Effector memory CD8-positive, alpha-beta T cell (primary cell): ENCODE measurements at regions not wholly inside any gene's neighbourhood (a gene's known extent, or its start where the extent isn't known, plus 50 kb on each side); places are given as distances from the start of the nearest gene placed in this dataset.

Experiments
- ATAC-seq: fragments of 150-1000 bp; cut with Tn5 transposase; replicated peaks from 2 replicates; pipeline ENCODE4 v1.10.0; 2021; ENCODE audit warnings: mild to moderate bottlenecking, moderate library complexity
- DNase-seq, 3 experiments: peaks; one replicate each; pipeline ENCODE4 v3.0.0; 2021
- H3K27ac Mint-ChIP-seq, 2 donors: one replicate each; pipeline ENCODE4 v1.8.0; 2022; ENCODE audit warnings: mild to moderate bottlenecking in 2 of 2, mixed read lengths in 2 of 2, moderate library complexity in 2 of 2
- H3K27me3 Mint-ChIP-seq, 2 donors: one replicate each; pipeline ENCODE4 v1.8.0; 2022; ENCODE audit warnings: mixed read lengths in 2 of 2
- H3K36me3 Mint-ChIP-seq: one replicate; pipeline ENCODE4 v1.8.0; 2022; ENCODE audit warnings: mild to moderate bottlenecking, moderate library complexity, mixed read lengths; ENCODE audit not compliant: insufficient read depth
- H3K4me1 Mint-ChIP-seq, 2 donors: one replicate each; pipeline ENCODE4 v1.8.0; 2022; ENCODE audit warnings: low read depth in 2 of 2, mixed read lengths in 2 of 2
- H3K4me3 Mint-ChIP-seq, 2 donors: one replicate each; pipeline ENCODE4 v1.8.0; 2022; ENCODE audit warnings: mild to moderate bottlenecking in 2 of 2, mixed read lengths in 2 of 2, moderate library complexity in 2 of 2
- H3K9me3 Mint-ChIP-seq, 2 donors: one replicate each; pipeline ENCODE4 v1.8.0; 2022; ENCODE audit warnings: mixed read lengths in 2 of 2

- ATAC-seq (no peak), DNase-seq (no peak)
- peaks cover 8 to 18% of the 10 kb centered on the region in 2 donors for H3K27me3 Mint-ChIP-seq
- H3K4me1 Mint-ChIP-seq: no peaks in the 10 kb centered on the region
- peaks cover 3% of the 10 kb centered on the region for H3K36me3 Mint-ChIP-seq
- H3K27ac Mint-ChIP-seq: no peak overlapping the region
- H3K9me3 Mint-ChIP-seq: peaks cover 0 to 6% of the 10 kb centered on the region in 2 donors
- no peak overlapping the region for H3K4me3 Mint-ChIP-seq
Observed at GRCh38 chr10:28930514-28931495, 253.5 kb downstream of the BAMBI start.

- H3K27me3 Mint-ChIP-seq: peaks cover 8 to 16% of the 10 kb centered on the region in 2 donors
- ATAC-seq (no peak), DNase-seq (no peak)
- H3K36me3 Mint-ChIP-seq: no peaks in the 10 kb centered on the region
- no peak overlapping the region for H3K27ac Mint-ChIP-seq
- H3K4me3 Mint-ChIP-seq: no peak overlapping the region
- H3K4me1 Mint-ChIP-seq: no peaks in the 10 kb centered on the region
- H3K9me3 Mint-ChIP-seq: peaks cover 0 to 2% of the 10 kb centered on the region in 2 donors
Observed at GRCh38 chr10:28935061-28935460, 257.7 kb downstream of the BAMBI start.

DNA sequence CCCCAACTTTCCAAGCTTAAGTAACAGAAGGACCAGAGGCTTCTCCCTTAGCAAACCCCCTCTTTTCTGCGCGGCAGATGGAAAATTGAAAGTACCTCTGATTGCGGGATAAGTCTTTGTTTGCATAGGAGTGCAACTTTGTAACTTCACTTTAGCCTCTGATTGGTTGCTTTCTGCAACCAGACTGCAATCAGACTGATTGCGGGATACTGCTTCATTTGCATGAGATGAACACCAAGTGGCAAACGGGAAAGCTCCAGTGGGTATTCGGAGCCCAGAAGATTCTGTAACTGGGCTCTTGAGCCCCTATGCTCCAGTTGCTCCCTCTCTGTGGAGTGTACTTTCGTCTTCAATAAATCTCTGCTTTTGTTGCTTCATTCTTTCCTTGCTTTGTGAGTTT, 260.6 kb downstream of the BAMBI start:
- no peak overlapping the region for H3K4me3 Mint-ChIP-seq
- ATAC-seq (no peak), DNase-seq (no peak)
- H3K4me1 Mint-ChIP-seq: no peaks in the 10 kb centered on the region
- H3K27me3 Mint-ChIP-seq: peaks cover 8 to 14% of the 10 kb centered on the region in 2 donors
- H3K9me3 Mint-ChIP-seq: peaks cover 0 to 2% of the 10 kb centered on the region in 2 donors
- no peaks in the 10 kb centered on the region for H3K36me3 Mint-ChIP-seq
- no peak overlapping the region for H3K27ac Mint-ChIP-seq

DNA sequence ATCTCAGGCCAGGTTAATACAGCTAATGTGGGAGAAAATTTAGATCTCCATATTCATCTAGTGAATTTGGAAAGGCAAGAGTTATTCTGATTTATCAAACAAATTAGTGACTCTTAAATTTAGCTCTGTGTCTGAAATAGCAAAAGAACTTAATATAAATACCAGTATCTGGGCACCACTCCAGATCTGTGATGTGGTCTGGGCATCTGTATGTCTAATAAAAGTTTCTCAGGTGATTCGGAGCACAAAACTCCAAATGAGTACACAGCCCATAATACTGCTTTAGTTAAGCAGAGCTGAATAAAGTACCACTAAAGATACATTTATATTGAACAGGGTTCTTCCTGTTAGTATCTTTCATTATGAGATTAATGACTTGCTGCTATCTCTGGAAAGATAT, 261.4 kb downstream of the BAMBI start:
- no peaks in the 10 kb centered on the region for H3K36me3 Mint-ChIP-seq
- H3K4me3 Mint-ChIP-seq: no peak overlapping the region
- peaks cover 0 to 2% of the 10 kb centered on the region in 2 donors for H3K9me3 Mint-ChIP-seq
- H3K27me3 Mint-ChIP-seq: peaks cover 3 to 14% of the 10 kb centered on the region in 2 donors
- H3K4me1 Mint-ChIP-seq: no peaks in the 10 kb centered on the region
- ATAC-seq (no peak), DNase-seq (no peak)
- H3K27ac Mint-ChIP-seq: no peak overlapping the region

- Mint-ChIP-seq H3K9me3 (peaks cover 0 to 2% of the 10 kb centered on the region in 2 donors), H3K27me3 (peaks cover 0 to 14% of the 10 kb centered on the region in 2 donors), H3K4me1 (no peaks in the 10 kb centered on the region), H3K27ac (no peak overlapping the region), H3K4me3 (no peak overlapping the region), H3K36me3 (no peaks in the 10 kb centered on the region)
- DNase-seq (no peak), ATAC-seq (no peak)
Observed at GRCh38 chr10:28939281-28940157, 262.2 kb downstream of the BAMBI start.

GRCh38 chr10:28940158-28940888, 263.0 kb downstream of the BAMBI start:
- peaks cover 2 to 6% of the 10 kb centered on the region in 2 donors for H3K9me3 Mint-ChIP-seq
- peaks cover 0 to 11% of the 10 kb centered on the region in 2 donors for H3K27me3 Mint-ChIP-seq
- H3K4me1 Mint-ChIP-seq: no peaks in the 10 kb centered on the region
- DNase-seq: no peak
- ATAC-seq: no peak
- no peak overlapping the region for H3K4me3 Mint-ChIP-seq
- no peaks in the 10 kb centered on the region for H3K36me3 Mint-ChIP-seq
- H3K27ac Mint-ChIP-seq: no peak overlapping the region

DNA sequence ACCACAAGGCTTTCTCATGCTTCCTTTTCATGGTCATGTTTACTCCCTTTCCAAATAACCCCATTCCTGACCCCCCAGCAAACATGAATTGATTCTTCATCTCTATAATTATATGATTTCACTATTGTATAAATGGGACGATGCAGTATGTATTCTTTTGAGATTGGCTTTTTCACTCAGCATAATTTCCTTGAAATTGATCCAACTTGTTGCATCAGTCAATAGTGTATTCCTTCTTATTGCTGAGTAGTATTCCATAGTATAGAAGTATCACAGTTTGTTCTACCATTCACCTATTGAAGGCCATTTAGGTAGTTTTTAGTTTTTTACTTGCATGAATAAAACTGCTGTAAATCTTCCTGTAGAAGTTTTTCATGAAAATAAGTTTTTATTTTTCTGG, 264.7 kb downstream of the BAMBI start:
- ATAC-seq (no peak), DNase-seq (no peak)
- peaks cover 6 to 10% of the 10 kb centered on the region in 2 donors for H3K27me3 Mint-ChIP-seq
- H3K4me3 Mint-ChIP-seq: no peak overlapping the region
- no peaks in the 10 kb centered on the region for H3K4me1 Mint-ChIP-seq
- H3K9me3 Mint-ChIP-seq: peaks cover 2 to 8% of the 10 kb centered on the region in 2 donors
- no peaks in the 10 kb centered on the region for H3K36me3 Mint-ChIP-seq
- H3K27ac Mint-ChIP-seq: no peak overlapping the region

DNA sequence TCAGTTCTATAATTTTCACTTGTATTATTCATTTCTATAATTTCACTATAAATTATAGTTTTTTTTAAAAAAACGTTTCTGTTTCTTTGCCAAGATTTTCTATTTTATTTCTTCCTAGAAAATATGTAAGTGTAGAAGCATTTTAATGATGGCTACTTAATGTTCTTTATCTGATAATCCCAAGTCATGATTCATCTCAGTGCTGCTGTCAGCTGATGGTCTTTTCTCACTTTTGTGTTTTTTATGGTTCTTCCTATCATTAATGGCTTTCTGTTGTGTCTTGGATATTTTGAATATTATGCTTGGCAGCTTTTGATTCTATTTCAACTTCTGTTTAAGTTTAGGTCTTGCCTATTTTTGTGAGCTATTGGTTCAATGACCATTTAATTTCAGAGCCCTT, 268.6 kb downstream of the BAMBI start:
- peaks cover 0 to 8% of the 10 kb centered on the region in 2 donors for H3K9me3 Mint-ChIP-seq
- DNase-seq (no peak), ATAC-seq (no peak)
- no peak overlapping the region for H3K4me3 Mint-ChIP-seq
- H3K36me3 Mint-ChIP-seq: no peaks in the 10 kb centered on the region
- peaks cover 0 to 13% of the 10 kb centered on the region in 2 donors for H3K27me3 Mint-ChIP-seq
- no peaks in the 10 kb centered on the region for H3K4me1 Mint-ChIP-seq
- no peak overlapping the region for H3K27ac Mint-ChIP-seq

DNA sequence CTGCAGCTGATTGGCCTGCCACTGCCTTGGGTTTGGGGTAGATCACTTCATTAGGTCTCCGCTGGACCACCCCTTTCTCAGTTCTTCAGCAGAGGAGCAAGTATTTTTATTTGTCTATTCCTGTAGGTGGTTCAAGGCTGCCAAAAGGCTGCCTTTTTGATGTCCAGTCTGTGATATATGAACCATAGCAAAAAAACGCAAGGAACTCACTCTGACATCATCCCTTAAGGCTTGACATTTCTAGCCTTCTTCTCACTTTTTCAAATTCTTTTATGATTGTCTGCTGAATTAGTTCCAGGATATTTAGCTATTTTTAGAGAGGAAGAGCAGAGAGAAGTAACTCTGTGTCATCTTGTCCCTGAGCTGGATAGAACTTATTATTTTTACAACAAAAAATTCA, 269.2 kb downstream of the BAMBI start:
- H3K36me3 Mint-ChIP-seq: no peaks in the 10 kb centered on the region
- H3K9me3 Mint-ChIP-seq: peaks cover 0 to 8% of the 10 kb centered on the region in 2 donors
- no peak overlapping the region for H3K4me3 Mint-ChIP-seq
- ATAC-seq: no peak
- DNase-seq: no peak
- H3K27me3 Mint-ChIP-seq: peaks cover 0 to 13% of the 10 kb centered on the region in 2 donors
- no peaks in the 10 kb centered on the region for H3K4me1 Mint-ChIP-seq
- no peak overlapping the region for H3K27ac Mint-ChIP-seq

DNA sequence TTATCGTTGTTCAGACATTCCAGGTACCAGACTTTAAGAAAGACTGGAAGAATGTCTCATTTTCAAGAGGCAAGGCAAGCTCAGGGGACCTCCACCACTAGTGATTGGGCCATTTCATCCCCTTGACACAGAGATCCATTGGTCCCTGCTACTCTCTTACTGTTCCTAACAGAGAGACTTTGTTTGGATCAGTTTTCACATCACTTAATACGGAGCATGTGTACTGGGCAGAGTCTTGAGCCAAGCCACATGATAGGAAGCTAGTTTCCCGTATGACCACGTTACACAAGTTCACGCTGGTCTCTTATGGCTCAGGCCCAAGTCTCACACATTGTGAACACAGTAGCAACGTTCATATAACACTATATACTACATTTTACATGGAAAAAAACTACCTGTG, 269.9 kb downstream of the BAMBI start:
- DNase-seq (no peak), ATAC-seq (no peak)
- H3K4me3 Mint-ChIP-seq: no peak overlapping the region
- no peaks in the 10 kb centered on the region for H3K4me1 Mint-ChIP-seq
- no peaks in the 10 kb centered on the region for H3K36me3 Mint-ChIP-seq
- peaks cover 0 to 8% of the 10 kb centered on the region in 2 donors for H3K9me3 Mint-ChIP-seq
- H3K27me3 Mint-ChIP-seq: peaks cover 3 to 13% of the 10 kb centered on the region in 2 donors
- no peak overlapping the region for H3K27ac Mint-ChIP-seq

GRCh38 chr10:28948046-28948445, 270.7 kb downstream of the BAMBI start:
- DNase-seq (no peak), ATAC-seq (no peak)
- H3K27ac Mint-ChIP-seq: no peak overlapping the region
- H3K4me1 Mint-ChIP-seq: no peaks in the 10 kb centered on the region
- H3K9me3 Mint-ChIP-seq: peaks cover 0 to 8% of the 10 kb centered on the region in 2 donors
- H3K4me3 Mint-ChIP-seq: no peak overlapping the region
- peaks cover 6 to 13% of the 10 kb centered on the region in 2 donors for H3K27me3 Mint-ChIP-seq
- H3K36me3 Mint-ChIP-seq: no peaks in the 10 kb centered on the region

DNA sequence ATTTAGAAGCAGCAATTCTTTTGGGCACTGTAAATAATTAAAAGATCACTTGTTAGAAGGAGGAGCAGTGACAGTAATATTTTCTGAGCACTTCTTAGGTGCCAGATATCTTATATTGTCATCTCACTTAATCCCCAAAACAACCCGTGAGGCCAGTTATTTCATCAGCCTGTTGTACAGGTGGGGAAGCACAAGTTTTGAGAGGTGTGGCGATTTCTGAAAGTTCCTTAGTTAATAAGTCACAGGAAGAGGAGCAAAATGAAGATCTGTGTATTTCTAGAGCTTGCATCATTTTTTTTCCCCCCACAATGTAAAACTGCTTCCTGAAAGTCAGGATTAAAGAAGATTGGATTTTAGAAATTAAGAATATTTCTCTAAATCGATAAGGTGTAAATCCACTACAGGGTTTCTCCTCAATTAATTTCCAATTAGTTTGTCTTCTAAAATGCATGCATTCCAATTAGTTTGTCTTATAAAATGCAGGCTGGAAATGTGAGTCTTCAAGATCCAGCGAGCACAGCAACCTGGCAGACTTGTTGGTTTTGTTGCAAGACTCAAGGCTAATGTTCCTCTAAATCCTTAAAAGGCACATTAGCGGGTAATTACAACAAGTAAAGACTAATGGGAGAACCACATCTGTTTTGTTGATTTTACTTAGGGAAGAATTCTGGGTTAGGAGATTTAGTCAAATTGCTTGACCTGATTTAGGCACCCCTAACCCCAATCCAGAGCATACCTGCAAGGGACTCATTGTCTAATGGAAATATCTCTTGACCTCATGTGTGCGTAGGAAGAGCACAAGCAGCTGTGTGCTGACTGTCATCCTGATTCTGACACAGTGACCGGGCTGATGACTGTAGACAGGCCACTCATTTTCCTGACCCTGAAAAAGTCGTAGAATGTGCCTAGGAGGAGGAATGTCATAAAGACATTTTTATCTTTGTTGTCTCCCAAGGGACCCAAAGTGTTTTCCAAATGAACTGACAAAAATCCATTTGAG, 272.0 kb downstream of the BAMBI start:
- no peak for ATAC-seq
- Mint-ChIP-seq H3K4me1 (no peaks in the 10 kb centered on the region), H3K36me3 (no peaks in the 10 kb centered on the region), H3K27me3 (peaks cover 13 to 17% of the 10 kb centered on the region in 2 donors), H3K4me3 (no peak overlapping the region), H3K9me3 (peaks cover 2 to 8% of the 10 kb centered on the region in 2 donors), H3K27ac (no peak overlapping the region)
- no peak for DNase-seq
